PC-9 (cell line): ENCODE measurements at regions not wholly inside any gene's neighbourhood (a gene's known extent, or its start where the extent isn't known, plus 50 kb on each side); places are given as distances from the start of the nearest gene placed in this dataset.

Source experiments
- BruUV-seq: library from RNA; stranded (reverse); fragments of 400-500 nt; replicated peaks from 2 replicates; lab custom pipeline; 2021; lab: Mats Ljungman, UMichigan
- CTCF ChIA-PET: fragments of 300-600 bp; sonication (Branson Sonifier 250); formaldehyde crosslinking; loops from one replicate; lab custom pipeline; 2022; ENCODE audit warnings: antibody characterized with exemption; lab: Charles Lee
- POLR2A ChIA-PET: fragments of 300-600 bp; sonication (Branson Sonifier 250); formaldehyde crosslinking; loops from one replicate; lab custom pipeline; 2022; ENCODE audit warnings: antibody characterized with exemption; ENCODE audit not compliant: unreplicated experiment; lab: Charles Lee
- DNase-seq, 2 experiments: peaks; one replicate each; pipeline versions ENCODE4 v3.0.0 to v3.0.0-alpha.2; 2015 to 2022; ENCODE audit warnings: mixed read lengths in 1 of 2
- H2AFZ ChIP-seq: fragments of 200-600 bp; sonication (generic); 2 replicates; pipeline ENCODE4 v1.8.1; 2017; ENCODE audit warnings: antibody characterized with exemption
- H3F3A ChIP-seq: fragments of 200-600 bp; sonication (generic); 2 replicates; pipeline ENCODE4 v1.8.1; 2017; ENCODE audit warnings: antibody characterized with exemption, mild to moderate bottlenecking, low read depth; ENCODE audit not compliant: insufficient read depth
- H3K27ac ChIP-seq: fragments of 200-600 bp; sonication (generic); 2 replicates; pipeline ENCODE4 v1.6.1; 2016; ENCODE audit warnings: mixed run types
- H3K27me3 ChIP-seq: fragments of 200-600 bp; sonication (generic); 2 replicates; pipeline ENCODE4 v1.6.1; 2016; ENCODE audit warnings: low read depth, mixed run types; ENCODE audit not compliant: insufficient read depth
- H3K36me3 ChIP-seq: fragments of 200-600 bp; sonication (generic); 2 replicates; pipeline ENCODE4 v1.6.1; 2016; ENCODE audit warnings: low read depth, mixed run types
- H3K4me1 ChIP-seq: fragments of 200-600 bp; sonication (generic); replicated peaks from 2 replicates; pipeline ENCODE4 v1.6.1; 2016; ENCODE audit warnings: mixed run types; ENCODE audit not compliant: insufficient read depth
- H3K4me2 ChIP-seq: fragments of 200-600 bp; sonication (generic); 2 replicates; pipeline ENCODE4 v1.6.1; 2017; ENCODE audit warnings: mixed run types
- H3K4me3 ChIP-seq: fragments of 200-600 bp; sonication (generic); 2 replicates; pipeline ENCODE4 v1.6.1; 2016; ENCODE audit warnings: mixed run types
- H3K79me2 ChIP-seq: fragments of 200-600 bp; sonication (generic); 2 replicates; pipeline ENCODE4 v1.6.1; 2017; ENCODE audit warnings: low read depth, mixed run types
- H3K9me2 ChIP-seq: fragments of 200-600 bp; sonication (generic); 2 replicates; pipeline ENCODE4 v1.8.1; 2017; ENCODE audit warnings: mild to moderate bottlenecking; ENCODE audit not compliant: insufficient read depth
- H3K9me3 ChIP-seq: fragments of 200-600 bp; sonication (generic); 2 replicates; pipeline ENCODE4 v1.8.1; 2016; ENCODE audit warnings: low read depth; ENCODE audit not compliant: insufficient read depth
- H4K20me1 ChIP-seq: fragments of 200-600 bp; sonication (generic); 2 replicates; pipeline ENCODE4 v1.8.1; 2017; ENCODE audit not compliant: insufficient read depth
- EZH2 ChIP-seq: fragments of 200-600 bp; sonication (generic); IDR thresholded peaks from 2 replicates; pipeline ENCODE4 v1.8.0; 2017; ENCODE audit warnings: antibody characterized with exemption, low read depth
- intact Hi-C: fragments of 100-400 bp; cut with micrococcal nuclease; formaldehyde crosslinking; loops from one replicate; pipeline ENCODE4 v1.10.0; 2022; ENCODE audit not compliant: unreplicated experiment
- TF ChIP-seq, protein P1 (sequence below): fragments of 200-600 bp; sonication (generic); conservative IDR thresholded peaks from 2 replicates; pipeline ENCODE4 v1.6.1; 2017; ENCODE audit warnings: mixed run types, antibody characterized with exemption, mild to moderate bottlenecking, moderate library complexity

DNA sequence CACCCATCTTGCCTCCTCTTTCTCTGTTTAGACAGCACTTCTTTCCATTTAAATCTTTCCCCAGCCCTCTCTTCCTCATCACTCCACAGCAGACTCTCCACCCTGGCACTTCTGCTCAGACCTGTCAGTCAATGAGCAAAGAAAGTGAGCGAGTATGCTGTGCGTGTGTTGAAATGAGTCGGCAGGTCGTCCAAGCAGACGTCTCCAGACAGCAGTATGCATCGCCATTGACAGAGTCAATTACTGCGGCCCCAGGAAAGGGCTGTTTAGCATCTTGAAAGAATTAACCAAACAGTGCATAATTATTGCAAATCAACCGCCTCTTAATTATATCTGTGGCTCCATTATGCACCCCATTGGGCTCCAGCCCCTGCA, 54.8 kb upstream of the KCNG1 start:
- Histone ChIP-seq H3K4me1 (no peaks in the 10 kb centered on the region), H3K4me2 (no peak overlapping the region), H3K27ac (no peak overlapping the region), H3K79me2 (no peaks in the 10 kb centered on the region), H2AFZ (no peak overlapping the region), H3K9me3 (no peaks in the 10 kb centered on the region), H4K20me1 (no peaks in the 10 kb centered on the region), H3F3A (no peaks in the 10 kb centered on the region), H3K27me3 (peaks cover 89% of the 10 kb centered on the region), H3K9me2 (no peaks in the 10 kb centered on the region), H3K36me3 (no peaks in the 10 kb centered on the region), H3K4me3 (no peak overlapping the region)
- ChIA-PET CTCF (no interaction called here), POLR2A (no interaction called here)
- BruUV-seq, result no TSS peak
- DNase-seq, result no peak
- TF ChIP-seq, protein P1, sequence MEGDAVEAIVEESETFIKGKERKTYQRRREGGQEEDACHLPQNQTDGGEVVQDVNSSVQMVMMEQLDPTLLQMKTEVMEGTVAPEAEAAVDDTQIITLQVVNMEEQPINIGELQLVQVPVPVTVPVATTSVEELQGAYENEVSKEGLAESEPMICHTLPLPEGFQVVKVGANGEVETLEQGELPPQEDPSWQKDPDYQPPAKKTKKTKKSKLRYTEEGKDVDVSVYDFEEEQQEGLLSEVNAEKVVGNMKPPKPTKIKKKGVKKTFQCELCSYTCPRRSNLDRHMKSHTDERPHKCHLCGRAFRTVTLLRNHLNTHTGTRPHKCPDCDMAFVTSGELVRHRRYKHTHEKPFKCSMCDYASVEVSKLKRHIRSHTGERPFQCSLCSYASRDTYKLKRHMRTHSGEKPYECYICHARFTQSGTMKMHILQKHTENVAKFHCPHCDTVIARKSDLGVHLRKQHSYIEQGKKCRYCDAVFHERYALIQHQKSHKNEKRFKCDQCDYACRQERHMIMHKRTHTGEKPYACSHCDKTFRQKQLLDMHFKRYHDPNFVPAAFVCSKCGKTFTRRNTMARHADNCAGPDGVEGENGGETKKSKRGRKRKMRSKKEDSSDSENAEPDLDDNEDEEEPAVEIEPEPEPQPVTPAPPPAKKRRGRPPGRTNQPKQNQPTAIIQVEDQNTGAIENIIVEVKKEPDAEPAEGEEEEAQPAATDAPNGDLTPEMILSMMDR, result no peak
- no peak for TF ChIP-seq EZH2
- intact Hi-C loops, result no loop called here

DNA sequence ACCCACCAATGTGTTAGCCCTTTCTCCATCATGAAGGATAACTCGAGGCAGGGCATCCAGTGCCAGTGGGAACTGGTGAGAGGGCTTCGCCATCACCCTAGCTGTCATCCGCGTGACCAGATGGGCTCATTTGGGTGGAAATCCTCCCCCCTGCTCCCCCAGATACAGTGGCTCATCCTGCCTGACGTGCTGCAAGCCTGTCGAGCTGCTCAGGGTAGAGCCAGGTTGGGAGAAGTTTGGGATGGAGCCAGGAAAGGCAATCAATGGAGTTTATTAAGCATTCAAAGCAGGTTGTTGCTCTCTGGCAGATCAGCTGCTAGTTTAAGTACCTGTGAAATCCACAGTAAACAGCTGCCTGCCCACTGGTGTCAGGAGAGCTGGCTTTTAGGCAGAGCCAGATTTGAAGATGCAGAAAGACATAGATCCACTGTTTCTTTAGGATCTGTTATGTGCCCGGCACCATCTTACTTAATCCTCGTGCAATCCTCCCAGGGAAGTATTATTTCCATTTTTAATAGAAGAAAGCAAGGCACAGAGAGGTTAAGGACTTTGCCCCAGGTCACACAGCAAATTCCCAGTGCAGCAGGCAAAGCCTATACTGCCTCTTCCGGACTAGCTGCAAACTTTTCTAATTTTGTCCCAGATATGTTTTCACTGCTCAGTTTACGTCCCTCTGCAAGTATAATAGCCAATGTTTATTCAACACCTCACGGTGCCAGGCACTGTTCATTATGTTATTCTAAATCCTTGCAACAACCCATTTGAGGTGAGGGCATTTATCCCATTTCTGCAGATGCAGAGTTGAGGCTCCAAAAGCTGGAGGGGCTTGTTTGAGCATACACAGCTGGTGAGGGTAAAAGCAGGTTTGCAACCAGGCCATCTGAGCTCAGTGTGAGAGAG, 54.1 kb upstream of the KCNG1 start:
- Histone ChIP-seq H4K20me1 (no peaks in the 10 kb centered on the region), H3K79me2 (no peaks in the 10 kb centered on the region), H2AFZ (no peak overlapping the region), H3K9me3 (no peaks in the 10 kb centered on the region), H3K9me2 (no peaks in the 10 kb centered on the region), H3K36me3 (no peaks in the 10 kb centered on the region), H3K4me3 (no peak overlapping the region), H3K27ac (no peak overlapping the region), H3F3A (no peaks in the 10 kb centered on the region), H3K4me1 (no peaks in the 10 kb centered on the region), H3K4me2 (no peak overlapping the region), H3K27me3 (peaks cover 89% of the 10 kb centered on the region)
- TF ChIP-seq, protein P1, result no peak
- no peak for TF ChIP-seq EZH2
- no peak for DNase-seq
- no TSS peak for BruUV-seq
- POLR2A ChIA-PET, result no interaction called here
- intact Hi-C loops, result no loop called here
- CTCF ChIA-PET, result no interaction called here

DNA sequence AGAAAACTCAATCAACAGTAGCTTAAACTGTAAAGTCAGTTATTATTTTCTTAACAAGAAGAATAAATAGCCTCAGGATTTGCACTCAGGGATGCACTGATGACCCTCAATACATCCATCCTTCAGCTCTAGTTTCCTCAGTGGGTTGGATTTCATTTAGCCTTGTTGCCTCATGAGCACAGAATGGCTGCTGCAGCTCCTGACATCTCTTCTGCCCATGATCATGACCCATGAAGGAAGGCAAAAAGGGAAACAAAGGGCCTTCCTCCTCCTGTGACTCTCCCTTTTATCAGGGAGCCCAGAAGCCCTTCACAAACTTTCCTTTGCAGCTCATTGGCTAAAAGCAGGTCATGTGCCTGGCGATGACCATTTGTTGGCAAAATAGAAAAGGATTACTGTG, 51.2 kb upstream of the KCNG1 start:
- DNase-seq, result no peak
- Histone ChIP-seq H3K9me3 (no peaks in the 10 kb centered on the region), H3K27me3 (peaks cover 88% of the 10 kb centered on the region), H3K79me2 (no peaks in the 10 kb centered on the region), H3K27ac (no peak overlapping the region), H3F3A (no peaks in the 10 kb centered on the region), H3K9me2 (no peaks in the 10 kb centered on the region), H3K4me1 (no peaks in the 10 kb centered on the region), H3K4me3 (no peak overlapping the region), H4K20me1 (no peaks in the 10 kb centered on the region), H2AFZ (no peak overlapping the region), H3K36me3 (no peaks in the 10 kb centered on the region), H3K4me2 (no peak overlapping the region)
- BruUV-seq, result no TSS peak
- POLR2A ChIA-PET, result no interaction called here
- intact Hi-C loops, result no loop called here
- CTCF ChIA-PET, result no interaction called here
- TF ChIP-seq, protein P1, result no peak
